T-helper 1 cell (primary cell): ENCODE measurements at regions not wholly inside any gene's neighbourhood (a gene's known extent, or its start where the extent isn't known, plus 50 kb on each side); places are given as distances from the start of the nearest gene placed in this dataset.
"Not testable (repeated sequence)": the region's sequence is repeated elsewhere in the genome, so short reads cannot be mapped to it uniquely, and the experiment has no call there.

Experiments used
- DNase-seq, 5 donors: peaks; one replicate each; pipeline ENCODE4 v3.0.0-alpha.2; 2012 to 2020

- DNase-seq, result no peak
Measured at GRCh38 chr5:87113861-87114260, 153.8 kb upstream of the RASA1 start.

- no peak for DNase-seq
Measured at GRCh38 chr5:87114631-87115030, 153.1 kb upstream of the RASA1 start.

DNA sequence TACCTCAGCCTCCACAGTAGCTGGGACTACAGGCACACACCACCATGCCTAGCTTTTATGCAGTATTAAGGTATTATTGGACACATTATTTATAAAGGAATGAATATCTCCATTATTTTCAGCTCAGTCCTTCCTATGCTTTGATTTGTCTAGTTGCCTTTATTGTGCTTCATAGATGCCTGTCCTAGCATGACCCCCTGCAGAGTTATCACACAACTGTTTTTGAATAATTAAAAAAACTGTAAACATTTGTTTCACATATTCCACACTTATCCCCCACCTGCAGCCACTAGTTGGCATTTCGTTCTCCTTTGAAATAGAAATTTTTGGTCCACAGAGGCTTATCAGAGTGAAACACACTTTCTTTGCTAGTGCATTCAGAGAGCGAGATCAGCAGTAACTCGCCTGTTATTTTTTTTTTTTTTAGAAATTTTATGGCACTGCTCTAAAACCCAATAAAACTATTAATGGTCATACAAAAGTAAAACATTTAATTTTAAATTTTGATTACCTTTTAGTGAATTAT is 151.8 kb upstream of the RASA1 start:
- no peak for DNase-seq

DNA sequence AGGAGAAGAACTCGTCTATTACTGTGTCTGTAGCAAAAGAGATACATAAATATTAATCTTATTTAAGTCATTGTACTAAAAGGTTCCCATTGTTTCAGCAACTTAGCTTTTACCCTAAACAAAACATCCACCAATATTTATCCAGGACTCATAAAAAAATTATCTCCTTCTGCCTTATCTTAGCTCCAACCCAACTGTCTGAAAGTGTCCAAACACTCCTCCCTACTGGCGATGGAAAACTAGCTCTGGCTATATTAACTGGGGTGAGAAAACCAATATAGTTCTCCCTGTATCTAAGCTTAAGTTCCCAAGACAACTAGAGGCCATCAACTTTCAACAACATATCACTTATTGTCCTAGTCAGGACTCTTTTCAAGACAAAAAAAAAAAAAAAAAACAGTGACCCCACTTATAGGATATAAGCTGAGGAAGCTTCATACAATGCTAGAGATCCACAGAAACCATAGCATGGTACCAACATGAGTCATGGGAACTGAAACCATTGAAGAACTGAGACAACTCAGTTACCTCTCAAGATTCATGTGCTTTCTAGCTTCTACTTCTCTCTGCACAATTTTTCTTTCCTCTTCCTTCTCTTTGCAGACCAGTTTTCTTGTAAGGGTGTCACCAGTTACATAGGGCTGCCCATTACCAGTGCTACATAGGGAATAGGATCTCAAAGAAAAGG is 150.7 kb upstream of the RASA1 start:
- peak in 1 of 5 donors; percentile 80 for DNase-seq

GRCh38 chr5:87119588-87119987 is 148.1 kb upstream of the RASA1 start:
- DNase-seq, result no peak

GRCh38 chr5:87120518-87121303 is 147.0 kb upstream of the RASA1 start:
- peak in 1 of 5 donors; percentile 76 for DNase-seq

GRCh38 chr5:87121304-87122150 is 146.2 kb upstream of the RASA1 start:
- peak in 2 of 5 donors; percentile 8 to 85 for DNase-seq

DNA sequence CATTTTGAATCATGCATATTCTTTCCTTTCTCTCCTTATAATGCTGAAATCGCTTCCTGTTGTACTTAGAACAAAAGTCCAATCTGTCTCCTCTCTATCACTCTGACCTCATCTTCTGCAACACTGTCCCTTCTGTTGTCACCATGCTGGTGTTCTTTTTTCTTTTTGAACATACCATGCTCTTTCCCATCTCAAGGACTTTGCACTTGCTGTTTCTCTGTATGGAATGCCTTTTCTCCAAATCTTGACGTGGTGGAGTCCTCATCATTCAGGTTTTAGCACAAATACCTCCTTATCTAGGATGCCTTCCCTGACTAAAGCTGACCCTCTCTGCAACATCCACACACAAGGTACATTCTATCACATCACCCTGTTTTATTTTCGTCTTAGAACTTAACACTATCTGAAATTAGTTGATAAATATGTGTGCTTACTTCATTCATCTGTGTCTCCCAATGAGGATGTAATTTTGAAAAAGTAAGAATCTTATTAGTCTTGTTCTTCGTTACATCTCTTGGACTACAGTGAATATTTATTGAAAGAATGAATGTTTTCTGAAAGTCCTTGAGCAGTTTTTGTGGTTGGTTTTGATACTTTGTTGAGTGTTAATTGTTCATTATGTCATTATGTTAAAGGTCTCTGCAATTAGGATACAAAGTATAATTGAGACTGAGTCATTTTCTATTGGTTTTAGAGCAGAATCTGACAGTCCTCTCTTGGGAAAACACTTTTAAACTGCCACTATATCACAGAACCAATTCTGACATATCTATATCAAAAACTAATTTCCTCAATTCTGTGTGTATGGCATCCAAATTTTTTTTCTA is 145.3 kb upstream of the RASA1 start:
- DNase-seq, result peak in 1 of 5 donors; percentile 43

DNA sequence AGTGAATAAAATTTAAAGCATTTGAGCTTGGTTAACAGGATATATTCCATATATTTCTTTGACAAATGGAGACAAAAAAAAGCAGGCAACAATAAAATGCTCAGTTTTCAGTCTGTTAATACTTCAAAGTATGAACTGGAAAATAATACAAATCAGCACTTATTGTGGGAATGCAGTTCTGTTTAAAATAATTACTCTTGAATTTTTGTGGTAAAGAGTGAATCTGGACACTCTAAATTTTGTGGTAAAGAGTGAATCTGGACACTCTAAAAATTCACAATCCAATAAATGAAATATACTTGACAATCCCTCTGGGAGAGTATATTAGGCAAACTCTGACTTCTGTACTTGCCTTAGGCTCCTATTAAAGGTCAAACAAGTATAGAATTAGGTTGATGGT is 141.9 kb upstream of the RASA1 start:
- no peak for DNase-seq

DNA sequence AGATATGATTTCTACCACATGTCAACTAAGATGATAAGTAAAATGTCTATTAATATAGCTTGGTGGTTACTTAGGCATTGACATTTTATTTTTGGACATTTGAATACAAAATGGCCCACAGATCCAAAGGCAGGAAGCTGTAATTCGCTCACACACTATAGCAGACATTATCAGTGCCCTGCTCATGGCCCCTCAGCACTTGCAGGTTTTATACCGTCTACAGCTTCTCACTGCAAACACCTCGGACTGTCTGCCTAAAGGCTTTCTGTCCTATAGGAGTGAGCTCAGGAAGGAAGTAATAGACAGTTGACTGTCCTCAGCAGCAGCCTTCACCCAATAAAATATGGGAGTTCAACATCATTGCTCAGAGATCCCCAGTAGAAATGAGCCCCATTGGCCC is 140.8 kb upstream of the RASA1 start:
- DNase-seq, result no peak

DNA sequence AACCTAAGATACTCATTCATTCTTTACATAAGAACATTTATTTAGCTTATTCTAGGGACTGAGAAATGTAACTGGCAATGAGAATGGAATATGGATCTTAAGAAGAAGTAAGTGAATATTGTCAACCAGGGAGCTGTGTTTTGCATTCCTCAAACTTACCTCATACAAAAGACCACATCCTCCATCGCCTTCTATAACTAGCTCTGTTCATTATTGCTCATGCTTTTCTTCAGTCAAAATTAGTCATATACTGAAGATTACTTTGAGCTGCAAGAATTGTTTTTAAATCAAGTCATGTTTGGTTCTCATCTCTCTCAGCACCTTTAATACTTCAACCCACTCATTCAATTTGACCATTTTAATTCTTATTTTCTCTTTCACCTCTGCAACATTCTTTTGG is 140.3 kb upstream of the RASA1 start:
- peak in 1 of 5 donors; percentile 62 for DNase-seq

GRCh38 chr5:87127956-87128687 is 139.6 kb upstream of the RASA1 start:
- no peak for DNase-seq

DNA sequence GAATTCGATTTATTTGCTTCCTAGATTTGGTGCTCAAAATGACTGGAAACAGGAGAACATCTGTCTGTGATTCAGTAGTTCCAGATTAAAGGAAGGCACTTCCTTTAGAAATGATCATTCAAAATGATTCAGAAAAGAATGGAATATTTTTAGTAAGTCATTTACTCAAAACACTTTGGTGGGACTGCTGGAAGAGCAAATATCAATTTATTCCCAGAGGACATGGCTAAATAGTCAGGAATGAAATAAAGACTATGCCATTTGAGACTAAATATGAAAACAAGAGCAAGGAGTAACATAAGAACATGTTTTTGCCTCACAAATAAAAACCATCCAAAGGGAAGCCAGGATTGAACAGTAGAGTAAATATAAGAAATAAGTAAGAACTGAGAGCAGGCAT is 138.6 kb upstream of the RASA1 start:
- no peak for DNase-seq

GRCh38 chr5:87132696-87133095 is 135.0 kb upstream of the RASA1 start:
- no peak for DNase-seq

- DNase-seq, result not testable (repeated sequence)
Measured at GRCh38 chr5:87134513-87134912, 133.2 kb upstream of the RASA1 start.

- no peak for DNase-seq
Measured at GRCh38 chr5:87136096-87136495, 131.6 kb upstream of the RASA1 start.

DNA sequence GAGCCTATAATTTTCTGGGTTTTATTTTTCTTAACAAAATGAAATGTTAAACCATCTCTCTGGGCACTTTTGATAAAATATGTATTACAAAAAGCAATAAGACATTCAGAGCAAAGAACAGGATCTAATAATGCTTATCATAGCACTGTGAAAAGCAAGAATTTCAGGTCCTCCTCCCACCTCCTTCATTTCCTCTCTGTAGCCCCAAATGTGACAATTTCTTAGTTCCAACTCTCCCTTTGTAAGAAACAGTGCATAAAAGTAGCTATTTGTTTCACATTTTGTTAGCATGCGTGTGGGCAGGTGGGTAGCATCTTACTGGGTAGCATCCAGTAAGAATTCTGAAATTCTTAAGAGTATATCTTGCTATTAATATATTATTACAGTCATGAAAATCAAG is 130.9 kb upstream of the RASA1 start:
- DNase-seq, result no peak

- no peak for DNase-seq
Measured at GRCh38 chr5:87137283-87137682, 130.4 kb upstream of the RASA1 start.

- DNase-seq, result no peak
Measured at GRCh38 chr5:87138091-87138805, 129.4 kb upstream of the RASA1 start.

GRCh38 chr5:87139795-87140194 is 127.9 kb upstream of the RASA1 start:
- DNase-seq, result no peak

DNA sequence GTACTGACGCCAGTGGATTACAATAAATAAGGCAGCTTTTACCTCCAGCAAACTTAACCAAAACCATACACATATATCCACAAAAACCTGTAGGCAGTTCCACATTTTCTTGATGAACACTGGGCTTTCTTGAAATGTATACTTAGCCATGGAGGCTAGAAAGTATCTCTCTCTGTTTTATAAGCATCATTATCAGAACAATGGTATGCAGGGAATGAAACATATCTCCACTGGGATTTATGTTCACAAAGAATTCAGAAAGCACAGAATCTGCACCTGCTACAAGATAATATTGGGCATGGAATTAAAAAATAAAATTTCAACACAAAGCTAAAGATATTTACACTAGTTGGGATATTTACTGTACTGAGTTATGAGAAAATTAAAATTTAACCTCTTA is 126.1 kb upstream of the RASA1 start:
- no peak for DNase-seq
